SK-N-SH treated with all-trans-retinoic acid at 6 μM for 48 hours (cell line): ENCODE measurements at regions not wholly inside any gene's neighbourhood (a gene's known extent, or its start where the extent isn't known, plus 50 kb on each side); places are given as distances from the start of the nearest gene placed in this dataset.

Experiments used
- PATZ1 ChIP-seq: fragments of 250-450 bp; sonication (Bioruptor Pico); IDR thresholded peaks from 2 replicates; pipeline ENCODE4 v1.8.0; 2020; ENCODE audit warnings: mild to moderate bottlenecking, moderate library complexity, borderline replicate concordance
- RARB ChIP-seq: fragments of 250-450 bp; sonication (Bioruptor Pico); IDR thresholded peaks from 2 replicates; pipeline ENCODE4 v1.8.0; 2021; ENCODE audit warnings: mild to moderate bottlenecking, moderate library complexity
- TCF4 ChIP-seq: fragments of 250-450 bp; sonication (Bioruptor Pico); IDR thresholded peaks from 2 replicates; pipeline ENCODE4 v1.8.0; 2021; ENCODE audit warnings: mild to moderate bottlenecking, moderate library complexity, borderline replicate concordance
- ZFP30 ChIP-seq: fragments of 450-650 bp; formaldehyde crosslinking; IDR thresholded peaks from 2 replicates; pipeline ENCODE4 v1.5.0; 2022; ENCODE audit warnings: mild to moderate bottlenecking, moderate library complexity

GRCh38 chr5:91652678-91653077 is 269.6 kb upstream of the ARRDC3 start:
- TF ChIP-seq ZFP30 (CRISPR knock-in tag), result no peak
- TF ChIP-seq TCF4 (CRISPR knock-in tag), result no peak
- no peak for TF ChIP-seq RARB (CRISPR knock-in tag)
- no peak for TF ChIP-seq PATZ1 (CRISPR knock-in tag)
